HEK293T (cell line): ENCODE measurements at regions not wholly inside any gene's neighbourhood (a gene's known extent, or its start where the extent isn't known, plus 50 kb on each side); places are given as distances from the start of the nearest gene placed in this dataset.

Experiments
- BHLHE40 ChIP-seq: fragments of 450-650 bp; IDR thresholded peaks from 2 replicates; pipeline ENCODE4 v1.6.1; 2016; ENCODE audit warnings: mild to moderate bottlenecking, moderate library complexity, borderline replicate concordance
- ELF4 ChIP-seq: fragments of 450-650 bp; IDR thresholded peaks from 2 replicates; pipeline ENCODE4 v1.6.1; 2017; ENCODE audit warnings: antibody characterized with exemption
- FOXA1 ChIP-seq: fragments of 450-650 bp; IDR thresholded peaks from 2 replicates; pipeline ENCODE4 v1.6.1; 2016; ENCODE audit warnings: mild to moderate bottlenecking
- FOXK2 ChIP-seq: fragments of 450-650 bp; IDR thresholded peaks from 2 replicates; pipeline ENCODE4 v1.6.1; 2016; ENCODE audit warnings: mild to moderate bottlenecking
- TF ChIP-seq, protein P1 (sequence below): fragments of 450-650 bp; IDR thresholded peaks from 2 replicates; pipeline ENCODE4 v1.6.1; 2016

DNA sequence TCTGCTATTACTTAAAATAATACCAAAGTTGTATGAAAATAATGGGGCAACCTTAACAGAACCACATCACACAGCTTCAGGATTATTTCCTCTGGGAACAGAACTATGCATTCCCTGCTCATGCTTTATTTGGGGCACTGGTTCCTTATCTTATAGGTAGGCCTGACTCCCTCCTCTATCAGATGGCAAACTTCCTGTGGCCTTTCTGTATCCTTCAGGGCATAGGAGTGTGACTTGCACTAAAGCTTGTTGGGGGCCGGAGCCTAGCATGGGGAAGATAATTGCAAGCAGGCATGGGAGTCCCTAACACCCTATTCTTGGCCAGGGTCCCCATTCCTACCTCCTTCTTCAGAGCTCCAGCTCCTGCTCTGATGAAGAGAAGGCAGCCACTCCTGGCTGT, 167.2 kb upstream of the SERTAD2 start:
- TF ChIP-seq FOXA1 (no peak), BHLHE40 (no peak), FOXK2 (no peak), ELF4 (no peak)
- TF ChIP-seq, protein P1, sequence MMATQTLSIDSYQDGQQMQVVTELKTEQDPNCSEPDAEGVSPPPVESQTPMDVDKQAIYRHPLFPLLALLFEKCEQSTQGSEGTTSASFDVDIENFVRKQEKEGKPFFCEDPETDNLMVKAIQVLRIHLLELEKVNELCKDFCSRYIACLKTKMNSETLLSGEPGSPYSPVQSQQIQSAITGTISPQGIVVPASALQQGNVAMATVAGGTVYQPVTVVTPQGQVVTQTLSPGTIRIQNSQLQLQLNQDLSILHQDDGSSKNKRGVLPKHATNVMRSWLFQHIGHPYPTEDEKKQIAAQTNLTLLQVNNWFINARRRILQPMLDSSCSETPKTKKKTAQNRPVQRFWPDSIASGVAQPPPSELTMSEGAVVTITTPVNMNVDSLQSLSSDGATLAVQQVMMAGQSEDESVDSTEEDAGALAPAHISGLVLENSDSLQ: no peak
